ENCODE measurements at regions not wholly inside any gene's neighbourhood (a gene's known extent, or its start where the extent isn't known, plus 50 kb on each side); places are given as distances from the start of the nearest gene placed in this dataset.

GRCh38 chr2:145757503-145758246 lies 1237.8 kb upstream of the ZEB2 start:
- Histone ChIP-seq H3K27ac (peak overlapping the region in 1 of 4 donors; percentile 28), H3K4me1 (peaks cover 0 to 40% (median 5%) of the 10 kb centered on the region in 3 donors), H3K36me3 (no peaks in the 10 kb centered on the region), H3K4me3 (no peak overlapping the region), H3K27me3 (no peaks in the 10 kb centered on the region), H3K9me3 (no peaks in the 10 kb centered on the region)
- ATAC-seq, result no peak
- WGBS, 2 donors (ENCODE audit: low coverage in 1 of 2), result 58 to 96% methylated on average over 3 of the region's 3 CpGs
- TF ChIP-seq EP300 (IDR thresholded peaks at IDR 0.05) (peak; percentile 1), POLR2A (IDR thresholded peaks at IDR 0.05) (no peak), CTCF (IDR thresholded peaks at IDR 0.05) (no peak), POLR2AphosphoS5 (IDR thresholded peaks at IDR 0.05) (no peak)

GRCh38 chr2:145755019-145755837 lies 1235.3 kb upstream of the ZEB2 start:
- 88 to 93% methylated on average over 6 of the region's 6 CpGs for WGBS, 2 donors (ENCODE audit: low coverage in 1 of 2)
- no peak overlapping the region for H3K27ac ChIP-seq
- H3K27me3 ChIP-seq, result no peaks in the 10 kb centered on the region
- no peak overlapping the region for H3K4me3 ChIP-seq
- peaks cover 6 to 49% (median 6%) of the 10 kb centered on the region in 3 donors for H3K4me1 ChIP-seq
- ATAC-seq, result no peak
- TF ChIP-seq POLR2AphosphoS5 (IDR thresholded peaks at IDR 0.05), result no peak
- TF ChIP-seq CTCF (IDR thresholded peaks at IDR 0.05), result no peak
- no peak for TF ChIP-seq EP300 (IDR thresholded peaks at IDR 0.05)
- no peaks in the 10 kb centered on the region for H3K9me3 ChIP-seq
- no peaks in the 10 kb centered on the region for H3K36me3 ChIP-seq

GRCh38 chr2:145753966-145754365 lies 1234.0 kb upstream of the ZEB2 start:
- no peak for TF ChIP-seq EP300 (IDR thresholded peaks at IDR 0.05)
- no peak for TF ChIP-seq POLR2A (IDR thresholded peaks at IDR 0.05)
- TF ChIP-seq POLR2AphosphoS5 (IDR thresholded peaks at IDR 0.05), result no peak
- no peak for TF ChIP-seq CTCF (IDR thresholded peaks at IDR 0.05)
- WGBS, 2 donors (ENCODE audit: low coverage in 1 of 2), result 49 to 67% methylated on average over 2 of the region's 3 CpGs

GRCh38 chr2:145753041-145753608 lies 1233.2 kb upstream of the ZEB2 start:
- Histone ChIP-seq H3K4me1 (peaks cover 3 to 46% (median 6%) of the 10 kb centered on the region in 3 donors), H3K9me3 (no peaks in the 10 kb centered on the region), H3K27ac (peak overlapping the region in 3 of 4 donors; percentile 24 to 35 (median 26)), H3K36me3 (no peaks in the 10 kb centered on the region), H3K27me3 (no peaks in the 10 kb centered on the region), H3K4me3 (no peak overlapping the region)
- WGBS, 2 donors (ENCODE audit: low coverage in 1 of 2), result 29 to 58% methylated on average over 1 to 6 of the region's 6 CpGs
- TF ChIP-seq POLR2AphosphoS5 (IDR thresholded peaks at IDR 0.05), result no peak
- TF ChIP-seq EP300 (IDR thresholded peaks at IDR 0.05), result no peak
- no peak for TF ChIP-seq POLR2A (IDR thresholded peaks at IDR 0.05)
- no peak for TF ChIP-seq CTCF (IDR thresholded peaks at IDR 0.05)
- no peak for ATAC-seq

More at GRCh38 chr2:145753966-145754365, 1234.0 kb upstream of the ZEB2 start:
- no peaks in the 10 kb centered on the region for H3K27me3 ChIP-seq
- no peak overlapping the region for H3K4me3 ChIP-seq
- H3K36me3 ChIP-seq, result no peaks in the 10 kb centered on the region
- no peaks in the 10 kb centered on the region for H3K9me3 ChIP-seq
- no peak for ATAC-seq
- no peak overlapping the region for H3K27ac ChIP-seq
- H3K4me1 ChIP-seq, result peaks cover 3 to 49% (median 6%) of the 10 kb centered on the region in 3 donors
